ENCODE measurements at regions not wholly inside any gene's neighbourhood (a gene's known extent, or its start where the extent isn't known, plus 50 kb on each side); places are given as distances from the start of the nearest gene placed in this dataset.

- TF ChIP-seq CTCF (IDR thresholded peaks at IDR 0.05) (no peak), EZH2 (IDR thresholded peaks at IDR 0.05; ENCODE audit: borderline replicate concordance, insufficient read depth, low read depth, low read length, poor library complexity, severe bottlenecking) (no peak)
Observed at GRCh38 chr1:58307431-58307830, 239.1 kb downstream of the OMA1 start.
